Esophagus muscularis mucosa (tissue), 4 donors: ENCODE measurements at regions not wholly inside any gene's neighbourhood (a gene's known extent, or its start where the extent isn't known, plus 50 kb on each side); places are given as distances from the start of the nearest gene placed in this dataset.

Experiments used
- DNase-seq: peaks from one replicate; pipeline ENCODE4 v3.0.0-alpha.2; 2017; ENCODE audit errors: extremely low spot score
- H3K27ac ChIP-seq, 4 donors: fragments of 200-600 bp; sonication (generic); replicated peaks in 1 of 4; 1 replicate in 3 of 4; 2 replicates in 1 of 4; pipeline ENCODE4 v1.5.1; 2016 to 2019; ENCODE audit warnings: mild to moderate bottlenecking in 1 of 4
- H3K27me3 ChIP-seq, 4 donors: fragments of 200-600 bp; sonication (generic); one replicate each; pipeline versions ENCODE4 v1.5.1 to v1.6.0; 2016 to 2019
- H3K36me3 ChIP-seq, 4 donors: fragments of 200-600 bp; sonication (generic); one replicate each; pipeline ENCODE4 v1.5.1; 2016 to 2019
- H3K4me1 ChIP-seq, 4 donors: fragments of 200-600 bp; sonication (generic); one replicate each; pipeline ENCODE4 v1.5.1; 2016 to 2019
- H3K4me3 ChIP-seq, 4 donors: fragments of 200-600 bp; sonication (generic); 1 replicate in 2 of 4; 2 replicates in 2 of 4; pipeline ENCODE4 v1.5.1; 2016 to 2019; ENCODE audit warnings: mild to moderate bottlenecking in 4 of 4, moderate library complexity in 1 of 4
- H3K9me3 ChIP-seq, 4 donors: fragments of 200-600 bp; sonication (generic); 1 replicate in 3 of 4; 2 replicates in 1 of 4; pipeline ENCODE4 v1.5.1; 2016 to 2019
- CTCF ChIP-seq, 3 experiments: fragments of 200-600 bp in 2 of 3; fragments of 450-650 bp in 1 of 3; sonication (generic) in 2 of 3; IDR thresholded peaks; one replicate each; pipeline ENCODE4 v1.5.1; 2017 to 2019; ENCODE audit warnings: antibody characterized with exemption in 3 of 3, mild to moderate bottlenecking in 2 of 3, moderate library complexity in 1 of 3
- EP300 ChIP-seq: sonication (generic); formaldehyde crosslinking; IDR thresholded peaks from one replicate; pipeline ENCODE4 v1.6.1; 2017; ENCODE audit warnings: antibody characterized with exemption
- POLR2A ChIP-seq: fragments of 450-650 bp; IDR thresholded peaks from one replicate; pipeline ENCODE4 v1.6.1; 2017; ENCODE audit warnings: antibody characterized with exemption, moderate library complexity, mild to moderate bottlenecking, low read depth
- POLR2AphosphoS5 ChIP-seq, 2 donors: sonication (generic); formaldehyde crosslinking; IDR thresholded peaks; one replicate each; pipeline ENCODE4 v1.6.1; 2017; ENCODE audit warnings: antibody characterized with exemption in 2 of 2
- WGBS: methylation state at CpG from one replicate; pipeline ENCODE4 v1.1.5; 2018; 5-methylcytosine and 5-hydroxymethylcytosine counted together
- intact Hi-C: fragments of 100-400 bp; cut with DNase I; formaldehyde crosslinking; loops from one replicate; pipeline ENCODE4 v1.15.1; 2023

- Histone ChIP-seq H3K27me3 (peaks cover 0 to 30% (median 0%) of the 10 kb centered on the region in 4 donors), H3K9me3 (no peaks in the 10 kb centered on the region), H3K36me3 (no peaks in the 10 kb centered on the region), H3K4me3 (no peak overlapping the region), H3K4me1 (no peaks in the 10 kb centered on the region), H3K27ac (no peak overlapping the region)
- intact Hi-C loops: no loop called here
- WGBS: 69% methylated on average over 11 of the region's 11 CpGs
- TF ChIP-seq POLR2AphosphoS5 (IDR thresholded peaks at IDR 0.05): no peak
- no peak for TF ChIP-seq CTCF (IDR thresholded peaks at IDR 0.05)
- TF ChIP-seq EP300: no peak
- TF ChIP-seq POLR2A: no peak
- peak; percentile 55 for DNase-seq
Measured at GRCh38 chr20:22489626-22490286, 94.6 kb downstream of the FOXA2 start.

GRCh38 chr20:22480336-22480735 lies 104.0 kb downstream of the FOXA2 start:
- no peaks in the 10 kb centered on the region for H3K4me1 ChIP-seq
- TF ChIP-seq EP300: no peak
- no peak for TF ChIP-seq POLR2A
- no peak for TF ChIP-seq POLR2AphosphoS5 (IDR thresholded peaks at IDR 0.05)
- no peak for TF ChIP-seq CTCF (IDR thresholded peaks at IDR 0.05)
- H3K9me3 ChIP-seq: peaks cover 0 to 10% (median 3%) of the 10 kb centered on the region in 4 donors
- no peaks in the 10 kb centered on the region for H3K36me3 ChIP-seq
- intact Hi-C loops: no loop called here
- no peak overlapping the region for H3K27ac ChIP-seq
- no peak overlapping the region for H3K4me3 ChIP-seq
- H3K27me3 ChIP-seq: peaks cover 0 to 12% (median 0%) of the 10 kb centered on the region in 4 donors
- DNase-seq: no peak
- 55% methylated on average over 4 of the region's 4 CpGs for WGBS

DNA sequence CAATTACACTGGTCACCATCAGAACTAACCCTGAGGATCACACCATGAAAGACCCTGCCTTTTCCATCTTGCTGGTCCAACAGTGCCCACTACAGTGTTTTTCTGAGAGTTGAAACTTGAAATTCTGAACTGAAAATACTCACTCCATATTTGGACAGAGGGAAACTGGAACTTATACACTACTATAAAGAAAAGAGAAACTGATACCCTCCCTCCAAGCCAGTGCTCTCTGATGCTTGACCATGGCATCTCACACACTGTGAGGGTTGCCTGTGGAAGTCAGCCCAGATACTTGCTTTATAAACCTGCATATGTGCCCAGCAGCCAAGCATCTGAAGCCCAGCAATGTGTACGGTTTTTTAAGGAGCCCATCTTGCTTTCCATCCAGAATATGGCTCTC lies 108.7 kb downstream of the FOXA2 start:
- no peaks in the 10 kb centered on the region for H3K4me1 ChIP-seq
- no peak overlapping the region for H3K4me3 ChIP-seq
- no peak for TF ChIP-seq POLR2A
- no peak for TF ChIP-seq POLR2AphosphoS5 (IDR thresholded peaks at IDR 0.05)
- no peak for TF ChIP-seq CTCF (IDR thresholded peaks at IDR 0.05)
- TF ChIP-seq EP300: no peak
- H3K27me3 ChIP-seq: peaks cover 0 to 27% (median 0%) of the 10 kb centered on the region in 4 donors
- H3K27ac ChIP-seq: no peak overlapping the region
- peaks cover 0 to 10% (median 3%) of the 10 kb centered on the region in 4 donors for H3K9me3 ChIP-seq
- DNase-seq: no peak
- no peaks in the 10 kb centered on the region for H3K36me3 ChIP-seq
- intact Hi-C loops: no loop called here
- WGBS: 75% methylated on average over 1 of the region's 1 CpG

DNA sequence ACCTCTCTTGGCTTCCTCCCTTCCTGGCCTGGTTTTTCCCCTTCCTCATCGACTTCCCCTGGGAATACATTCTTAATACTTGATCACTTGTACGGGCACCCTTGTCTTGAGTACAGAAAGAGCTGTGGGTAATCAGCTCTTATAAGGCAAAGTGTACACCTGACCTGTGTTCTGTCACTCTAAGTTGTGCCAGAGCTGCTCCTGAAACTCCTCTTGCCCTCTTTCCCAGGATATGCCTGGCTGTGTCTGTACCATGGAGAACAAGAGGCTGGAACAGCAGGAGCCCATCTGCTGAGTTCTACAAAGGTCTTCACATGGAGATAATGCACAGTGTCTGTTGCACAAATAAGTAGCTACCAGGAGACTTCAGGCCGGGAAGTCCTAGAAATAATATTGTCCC lies 110.1 kb downstream of the FOXA2 start:
- TF ChIP-seq CTCF (IDR thresholded peaks at IDR 0.05) (no peak), POLR2AphosphoS5 (IDR thresholded peaks at IDR 0.05) (no peak), EP300 (no peak), POLR2A (no peak)
- peak; percentile 75 for DNase-seq
- Histone ChIP-seq H3K4me1 (no peaks in the 10 kb centered on the region), H3K4me3 (no peak overlapping the region), H3K27ac (no peak overlapping the region), H3K9me3 (peaks cover 0 to 9% (median 3%) of the 10 kb centered on the region in 4 donors), H3K27me3 (peaks cover 0 to 27% (median 0%) of the 10 kb centered on the region in 4 donors), H3K36me3 (no peaks in the 10 kb centered on the region)
- intact Hi-C loops: no loop called here
- WGBS: 68% methylated on average over 3 of the region's 3 CpGs

DNA sequence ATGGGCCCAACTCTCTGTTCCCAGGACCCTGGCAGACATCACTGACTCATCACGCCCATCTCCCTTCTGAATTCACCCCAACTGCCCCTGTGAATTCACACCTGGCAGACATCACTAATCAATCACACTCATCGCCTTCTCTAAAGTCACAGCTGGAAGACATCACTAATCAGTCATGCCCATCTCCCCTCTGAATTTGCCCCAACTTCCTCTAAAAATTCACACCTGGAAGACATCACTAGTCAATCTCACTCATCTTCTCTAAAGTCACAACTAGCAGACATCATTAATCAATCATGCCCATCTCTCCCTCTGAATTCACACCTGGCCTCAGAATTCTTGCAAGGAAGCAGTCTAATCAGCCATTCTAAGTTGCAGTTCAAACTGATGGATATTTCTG lies 111.1 kb downstream of the FOXA2 start:
- H3K36me3 ChIP-seq: no peaks in the 10 kb centered on the region
- DNase-seq: no peak
- H3K27me3 ChIP-seq: peaks cover 0 to 27% (median 0%) of the 10 kb centered on the region in 4 donors
- no peak overlapping the region for H3K27ac ChIP-seq
- H3K9me3 ChIP-seq: peaks cover 0 to 3% (median 0%) of the 10 kb centered on the region in 4 donors
- WGBS: 55% methylated on average over 2 of the region's 2 CpGs
- no peak for TF ChIP-seq POLR2A
- no peak for TF ChIP-seq POLR2AphosphoS5 (IDR thresholded peaks at IDR 0.05)
- no peak for TF ChIP-seq CTCF (IDR thresholded peaks at IDR 0.05)
- TF ChIP-seq EP300: no peak
- intact Hi-C loops: no loop called here
- H3K4me3 ChIP-seq: no peak overlapping the region
- H3K4me1 ChIP-seq: no peaks in the 10 kb centered on the region
